Vagina (tissue), 2 donors: ENCODE measurements at regions not wholly inside any gene's neighbourhood (a gene's known extent, or its start where the extent isn't known, plus 50 kb on each side); places are given as distances from the start of the nearest gene placed in this dataset.

Experiments used
- DNase-seq, 2 donors: peaks; one replicate each; pipeline ENCODE4 v3.0.0-alpha.2; 2017; ENCODE audit errors: extremely low spot score in 2 of 2
- H3K27ac ChIP-seq: fragments of 200-600 bp; sonication (generic); one replicate; pipeline ENCODE4 v1.5.1; 2019
- H3K27me3 ChIP-seq: fragments of 200-600 bp; sonication (generic); one replicate; pipeline ENCODE4 v1.5.1; 2019
- H3K36me3 ChIP-seq, 2 donors: fragments of 200-600 bp; sonication (generic); one replicate each; pipeline ENCODE4 v1.5.1; 2017 to 2019
- H3K4me1 ChIP-seq: fragments of 200-600 bp; sonication (generic); one replicate; pipeline ENCODE4 v1.5.1; 2019
- H3K4me3 ChIP-seq, 2 donors: fragments of 200-600 bp; sonication (generic); 1 replicate in 1 of 2; 2 replicates in 1 of 2; pipeline ENCODE4 v1.5.1; 2016 to 2019
- H3K9me3 ChIP-seq: fragments of 200-600 bp; sonication (generic); one replicate; pipeline ENCODE4 v1.5.1; 2019
- POLR2A ChIP-seq, 2 donors: fragments of 450-650 bp; IDR thresholded peaks; one replicate each; pipeline ENCODE4 v1.6.1; 2017; ENCODE audit warnings: antibody characterized with exemption in 2 of 2, mild to moderate bottlenecking in 2 of 2, moderate library complexity in 2 of 2
- POLR2AphosphoS5 ChIP-seq, 2 donors: sonication (generic); formaldehyde crosslinking; IDR thresholded peaks; one replicate each; pipeline ENCODE4 v1.9.0; 2017; ENCODE audit warnings: antibody characterized with exemption in 2 of 2, mild to moderate bottlenecking in 2 of 2, low read depth in 1 of 2; ENCODE audit not compliant: insufficient read depth in 1 of 2
- intact Hi-C: fragments of 100-400 bp; cut with DNase I; formaldehyde crosslinking; loops from one replicate; pipeline ENCODE4 v1.15.1; 2023
- TF ChIP-seq, protein P1 (sequence below), 3 experiments: fragments of 450-650 bp in 2 of 3; fragments of 200-600 bp in 1 of 3; sonication (generic) in 1 of 3; IDR thresholded peaks; one replicate each; pipeline ENCODE4 v1.5.1; 2017 to 2019; ENCODE audit warnings: antibody characterized with exemption in 3 of 3, mild to moderate bottlenecking in 2 of 3, moderate library complexity in 2 of 3

DNA sequence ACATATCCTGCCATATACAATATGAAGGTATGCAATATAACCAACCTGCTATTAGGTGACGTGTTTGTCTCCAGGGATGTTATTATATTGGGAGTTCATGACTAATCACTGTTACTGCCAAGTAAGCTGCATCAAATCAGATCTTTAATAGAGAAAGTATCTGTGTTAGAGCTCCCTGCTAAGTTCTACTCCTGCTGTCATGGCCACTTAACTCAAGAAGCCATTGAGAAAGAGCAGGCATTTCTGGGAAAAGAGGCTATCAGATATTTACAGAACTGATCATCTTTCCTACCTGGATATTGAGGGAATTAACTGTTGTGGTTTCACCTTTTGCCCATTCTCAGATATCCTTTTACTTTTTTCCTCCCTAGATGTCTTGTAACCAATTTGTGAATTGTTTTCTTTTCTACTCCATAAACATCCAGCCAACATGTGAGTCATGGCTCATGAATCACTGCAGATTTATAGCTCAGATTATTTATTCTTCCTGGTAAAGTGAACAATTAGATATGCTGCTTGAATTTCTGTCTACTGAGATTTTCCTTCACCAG lies 634.8 kb upstream of the FAM174A start:
- Histone ChIP-seq H3K36me3 (no peaks in the 10 kb centered on the region), H3K27me3 (no peaks in the 10 kb centered on the region), H3K27ac (no peak overlapping the region), H3K9me3 (no peaks in the 10 kb centered on the region), H3K4me1 (no peaks in the 10 kb centered on the region), H3K4me3 (no peak overlapping the region)
- DNase-seq = no peak
- TF ChIP-seq POLR2A (IDR thresholded peaks at IDR 0.05) (no peak), POLR2AphosphoS5 (IDR thresholded peaks at IDR 0.05; ENCODE audit: insufficient read depth in 1 of 2, low read depth in 1 of 2) (peak in 1 of 2 donors; percentile 17)
- TF ChIP-seq, protein P1, sequence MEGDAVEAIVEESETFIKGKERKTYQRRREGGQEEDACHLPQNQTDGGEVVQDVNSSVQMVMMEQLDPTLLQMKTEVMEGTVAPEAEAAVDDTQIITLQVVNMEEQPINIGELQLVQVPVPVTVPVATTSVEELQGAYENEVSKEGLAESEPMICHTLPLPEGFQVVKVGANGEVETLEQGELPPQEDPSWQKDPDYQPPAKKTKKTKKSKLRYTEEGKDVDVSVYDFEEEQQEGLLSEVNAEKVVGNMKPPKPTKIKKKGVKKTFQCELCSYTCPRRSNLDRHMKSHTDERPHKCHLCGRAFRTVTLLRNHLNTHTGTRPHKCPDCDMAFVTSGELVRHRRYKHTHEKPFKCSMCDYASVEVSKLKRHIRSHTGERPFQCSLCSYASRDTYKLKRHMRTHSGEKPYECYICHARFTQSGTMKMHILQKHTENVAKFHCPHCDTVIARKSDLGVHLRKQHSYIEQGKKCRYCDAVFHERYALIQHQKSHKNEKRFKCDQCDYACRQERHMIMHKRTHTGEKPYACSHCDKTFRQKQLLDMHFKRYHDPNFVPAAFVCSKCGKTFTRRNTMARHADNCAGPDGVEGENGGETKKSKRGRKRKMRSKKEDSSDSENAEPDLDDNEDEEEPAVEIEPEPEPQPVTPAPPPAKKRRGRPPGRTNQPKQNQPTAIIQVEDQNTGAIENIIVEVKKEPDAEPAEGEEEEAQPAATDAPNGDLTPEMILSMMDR (IDR thresholded peaks at IDR 0.05) = no peak
- intact Hi-C loops = no loop called here

DNA sequence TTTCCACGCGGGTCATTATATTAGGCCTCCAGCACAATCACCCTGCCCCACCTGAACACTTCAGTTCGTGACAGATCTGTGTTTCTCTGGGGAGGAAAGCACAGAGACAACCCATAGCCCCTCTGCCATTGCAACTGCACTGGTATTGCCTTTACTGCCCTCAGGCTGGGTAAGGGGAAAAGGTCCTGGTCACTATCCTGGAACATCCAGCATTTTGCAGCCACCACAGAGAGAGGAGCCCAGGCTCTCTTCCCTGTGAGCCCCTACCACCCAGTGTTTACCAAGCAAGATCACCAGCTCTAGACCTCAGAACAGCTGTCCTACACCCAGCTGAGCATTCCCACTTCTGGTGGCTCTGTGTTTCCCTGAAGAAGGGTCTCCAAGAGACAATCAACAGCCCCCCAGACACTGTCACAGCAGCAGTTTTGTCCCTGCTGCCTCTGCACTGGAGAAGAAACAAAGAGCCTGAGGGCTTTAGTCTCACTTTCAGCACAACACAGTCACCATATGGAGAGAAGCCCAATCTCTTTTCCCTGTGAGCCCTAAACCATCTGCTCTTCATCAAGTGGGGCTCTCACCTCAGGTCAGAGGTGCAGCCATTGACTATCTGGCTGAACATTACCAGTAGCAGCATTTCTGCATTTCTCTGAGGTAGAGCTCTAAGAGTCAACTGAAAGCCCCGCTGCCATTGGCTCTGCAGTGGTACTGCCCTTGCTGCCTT lies 655.2 kb upstream of the FAM174A start:
- intact Hi-C loops = no loop called here
- H3K9me3 ChIP-seq = no peaks in the 10 kb centered on the region
- H3K27ac ChIP-seq = no peak overlapping the region
- H3K36me3 ChIP-seq = no peaks in the 10 kb centered on the region
- H3K4me1 ChIP-seq = no peaks in the 10 kb centered on the region
- no peaks in the 10 kb centered on the region for H3K27me3 ChIP-seq
- TF ChIP-seq POLR2A (IDR thresholded peaks at IDR 0.05) (no peak), POLR2AphosphoS5 (IDR thresholded peaks at IDR 0.05; ENCODE audit: insufficient read depth in 1 of 2, low read depth in 1 of 2) (no peak)
- TF ChIP-seq, protein P1 (IDR thresholded peaks at IDR 0.05) = no peak
- no peak overlapping the region for H3K4me3 ChIP-seq
- DNase-seq = peak in 1 of 2 donors; percentile 91

DNA sequence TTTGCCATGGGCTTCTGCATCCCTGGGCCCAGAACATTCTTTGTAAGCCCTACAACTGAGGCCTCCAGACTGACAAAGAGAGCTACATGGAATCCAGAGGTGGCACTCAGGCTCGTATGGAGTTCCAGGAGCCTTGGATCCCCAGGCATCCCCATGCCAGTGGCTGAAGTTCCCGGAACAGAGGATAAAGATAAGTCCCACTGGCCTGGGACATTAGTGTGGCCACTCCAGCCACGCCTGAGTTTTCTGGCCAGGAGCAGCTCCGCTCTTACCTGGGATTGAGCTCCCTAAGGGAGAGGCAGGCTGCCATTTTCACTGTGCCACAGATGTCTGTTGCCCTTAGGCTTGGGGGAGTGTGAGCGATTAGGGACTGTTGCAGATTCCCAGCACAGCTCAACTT lies 656.3 kb upstream of the FAM174A start:
- DNase-seq = no peak
- Histone ChIP-seq H3K27me3 (no peaks in the 10 kb centered on the region), H3K4me1 (no peaks in the 10 kb centered on the region), H3K27ac (no peak overlapping the region), H3K9me3 (no peaks in the 10 kb centered on the region), H3K4me3 (no peak overlapping the region), H3K36me3 (no peaks in the 10 kb centered on the region)
- intact Hi-C loops = no loop called here
- TF ChIP-seq POLR2AphosphoS5 (IDR thresholded peaks at IDR 0.05; ENCODE audit: insufficient read depth in 1 of 2, low read depth in 1 of 2) (no peak), POLR2A (IDR thresholded peaks at IDR 0.05) (no peak)
- TF ChIP-seq, protein P1 (IDR thresholded peaks at IDR 0.05) = no peak

DNA sequence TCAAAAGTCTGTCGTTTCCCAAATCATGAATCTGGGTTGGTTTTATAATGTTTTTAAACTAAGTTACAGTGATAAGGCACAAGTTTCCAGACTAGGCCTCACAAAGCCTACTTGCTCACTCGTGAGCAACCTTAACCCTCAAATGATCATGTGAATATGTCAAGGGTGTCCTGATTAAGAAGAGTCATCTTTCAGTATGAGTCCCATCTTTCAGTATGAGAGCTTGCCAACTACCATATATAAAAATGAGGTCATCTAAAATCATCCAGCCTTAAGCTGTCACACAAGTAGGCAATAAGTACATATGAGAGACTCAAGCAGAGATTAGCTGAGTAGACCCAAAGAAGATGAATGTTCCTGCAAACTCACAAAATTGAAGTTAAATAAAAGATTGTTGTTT lies 668.4 kb upstream of the FAM174A start:
- Histone ChIP-seq H3K4me1 (no peaks in the 10 kb centered on the region), H3K27me3 (no peaks in the 10 kb centered on the region), H3K36me3 (no peaks in the 10 kb centered on the region), H3K4me3 (no peak overlapping the region), H3K27ac (no peak overlapping the region), H3K9me3 (no peaks in the 10 kb centered on the region)
- intact Hi-C loops = no loop called here
- TF ChIP-seq POLR2AphosphoS5 (IDR thresholded peaks at IDR 0.05; ENCODE audit: insufficient read depth in 1 of 2, low read depth in 1 of 2) (no peak), POLR2A (IDR thresholded peaks at IDR 0.05) (no peak)
- TF ChIP-seq, protein P1 (IDR thresholded peaks at IDR 0.05) = no peak
- DNase-seq = no peak

DNA sequence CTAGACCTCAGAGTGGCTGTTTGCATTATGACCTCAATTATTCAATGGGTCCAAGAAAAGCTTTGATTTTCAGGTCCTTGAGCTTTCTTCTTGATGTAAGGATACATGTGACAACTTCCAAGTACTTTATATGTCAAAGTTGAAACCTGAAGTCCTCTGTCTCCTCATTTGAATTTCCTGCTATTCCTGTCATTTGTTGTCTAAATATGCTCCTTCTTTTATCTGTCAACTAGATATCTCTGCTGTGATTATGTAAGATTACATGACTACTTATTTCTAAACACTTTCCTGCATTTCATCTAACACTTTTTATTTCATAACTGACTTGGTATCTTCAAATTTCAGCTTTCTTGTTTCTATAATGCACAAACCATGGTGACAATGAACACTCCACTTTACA lies 670.0 kb upstream of the FAM174A start:
- no peak overlapping the region for H3K27ac ChIP-seq
- H3K27me3 ChIP-seq = no peaks in the 10 kb centered on the region
- intact Hi-C loops = no loop called here
- H3K4me1 ChIP-seq = no peaks in the 10 kb centered on the region
- H3K4me3 ChIP-seq = no peak overlapping the region
- H3K36me3 ChIP-seq = no peaks in the 10 kb centered on the region
- DNase-seq = no peak
- no peaks in the 10 kb centered on the region for H3K9me3 ChIP-seq
- TF ChIP-seq, protein P1 (IDR thresholded peaks at IDR 0.05) = no peak
- no peak for TF ChIP-seq POLR2AphosphoS5 (IDR thresholded peaks at IDR 0.05; ENCODE audit: insufficient read depth in 1 of 2, low read depth in 1 of 2)
- TF ChIP-seq POLR2A (IDR thresholded peaks at IDR 0.05) = no peak
